ENCODE measurements at regions not wholly inside any gene's neighbourhood (a gene's known extent, or its start where the extent isn't known, plus 50 kb on each side); places are given as distances from the start of the nearest gene placed in this dataset.

DNA sequence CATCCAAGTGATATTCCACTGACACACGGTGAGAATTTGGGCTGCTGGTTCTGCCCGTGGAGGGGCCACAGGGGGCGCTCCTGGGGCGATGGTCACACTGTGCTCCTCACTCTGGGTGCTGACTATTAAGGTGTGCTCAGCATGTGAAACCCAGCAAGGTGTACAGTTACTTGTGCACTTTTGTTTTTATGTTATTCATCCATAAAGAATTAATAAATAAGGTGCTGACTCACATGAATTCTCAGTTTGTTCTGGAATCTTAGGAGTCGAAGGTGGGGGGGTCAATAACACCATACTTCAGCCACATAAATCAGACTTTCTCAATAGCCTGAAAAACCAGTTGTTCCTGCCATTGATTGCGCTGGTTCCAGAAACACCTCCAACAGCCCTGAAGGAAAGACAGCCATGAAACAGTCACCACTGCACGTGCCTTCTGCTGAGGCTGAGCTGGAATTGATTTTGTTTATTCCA lies 53.5 kb upstream of the SPATA12 start:
- ChIA-PET CTCF (interaction anchor here (0.6 to 7.0 kb wide), 12 partner anchors 9 to 214 kb away, joined by 3 to 74 read pairs (median 4); partner anchors contain the start of gene ARHGEF3), POLR2A (interaction anchor here (0.5 to 5.5 kb wide), 7 partner anchors 9 to 278 kb away, joined by 3 to 28 read pairs (median 13); partner anchors contain the start of genes APPL1 and SPATA12)
- Mint-ChIP-seq H3K9me3 (ENCODE audit: unreplicated experiment) (no peaks in the 10 kb centered on the region), H3K27me3 (ENCODE audit: insufficient read depth, unreplicated experiment) (no peaks in the 10 kb centered on the region), H3K36me3 (ENCODE audit: insufficient read depth, unreplicated experiment) (no peaks in the 10 kb centered on the region), H3K4me1 (ENCODE audit: insufficient read depth, unreplicated experiment) (peaks cover 19% of the 10 kb centered on the region), H3K27ac (ENCODE audit: low read depth, unreplicated experiment) (peak overlapping the region; percentile 88), H3K4me3 (ENCODE audit: unreplicated experiment) (peak overlapping the region; percentile 46)
- TF ChIP-seq, protein P1, sequence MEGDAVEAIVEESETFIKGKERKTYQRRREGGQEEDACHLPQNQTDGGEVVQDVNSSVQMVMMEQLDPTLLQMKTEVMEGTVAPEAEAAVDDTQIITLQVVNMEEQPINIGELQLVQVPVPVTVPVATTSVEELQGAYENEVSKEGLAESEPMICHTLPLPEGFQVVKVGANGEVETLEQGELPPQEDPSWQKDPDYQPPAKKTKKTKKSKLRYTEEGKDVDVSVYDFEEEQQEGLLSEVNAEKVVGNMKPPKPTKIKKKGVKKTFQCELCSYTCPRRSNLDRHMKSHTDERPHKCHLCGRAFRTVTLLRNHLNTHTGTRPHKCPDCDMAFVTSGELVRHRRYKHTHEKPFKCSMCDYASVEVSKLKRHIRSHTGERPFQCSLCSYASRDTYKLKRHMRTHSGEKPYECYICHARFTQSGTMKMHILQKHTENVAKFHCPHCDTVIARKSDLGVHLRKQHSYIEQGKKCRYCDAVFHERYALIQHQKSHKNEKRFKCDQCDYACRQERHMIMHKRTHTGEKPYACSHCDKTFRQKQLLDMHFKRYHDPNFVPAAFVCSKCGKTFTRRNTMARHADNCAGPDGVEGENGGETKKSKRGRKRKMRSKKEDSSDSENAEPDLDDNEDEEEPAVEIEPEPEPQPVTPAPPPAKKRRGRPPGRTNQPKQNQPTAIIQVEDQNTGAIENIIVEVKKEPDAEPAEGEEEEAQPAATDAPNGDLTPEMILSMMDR (IDR thresholded peaks at IDR 0.05; ENCODE audit: unreplicated experiment), result peak; percentile 57
- BruUV-seq (replicated peaks), result no TSS peak
- intact Hi-C loops (cut with micrococcal nuclease), result loop anchor here (2.0 to 5.0 kb wide), 3 partner anchors 54 to 220 kb away; partner anchors contain the start of genes APPL1, IL17RD and SPATA12
- peak; percentile 74 for DNase-seq (ENCODE audit: unreplicated experiment)

DNA sequence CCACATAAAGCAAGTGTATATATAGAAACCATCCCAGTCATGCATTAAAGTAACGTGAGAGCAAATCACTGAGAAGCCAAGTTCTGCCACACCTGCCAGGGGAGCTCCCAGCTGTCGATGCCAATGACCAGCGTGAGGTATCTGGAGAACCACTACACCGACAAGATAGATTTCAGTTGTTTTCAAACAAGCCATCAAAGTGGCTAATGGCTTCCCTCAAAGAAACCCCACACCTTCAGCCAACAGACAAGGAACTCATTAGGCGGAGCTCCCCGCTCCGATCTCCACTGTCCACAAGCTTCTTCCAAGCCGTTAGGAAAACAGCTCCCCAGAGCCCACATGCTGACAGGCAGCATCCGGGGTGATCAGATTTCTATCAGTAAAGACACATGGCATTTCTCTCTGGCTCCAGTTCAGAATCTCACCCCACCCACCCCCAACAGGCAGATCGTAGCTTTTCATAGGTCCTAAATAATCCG lies 54.2 kb upstream of the SPATA12 start:
- H3K27ac Mint-ChIP-seq (ENCODE audit: low read depth, unreplicated experiment), result peak overlapping the region; percentile 88
- TF ChIP-seq, protein P1 (IDR thresholded peaks at IDR 0.05; ENCODE audit: unreplicated experiment), result no peak
- no peak for DNase-seq (ENCODE audit: unreplicated experiment)
- intact Hi-C loops (cut with micrococcal nuclease), result loop anchor here (2.0 to 5.0 kb wide), 3 partner anchors 55 to 221 kb away; partner anchors contain the start of genes APPL1, IL17RD and SPATA12
- H3K4me3 Mint-ChIP-seq (ENCODE audit: unreplicated experiment), result no peak overlapping the region
- peaks cover 19% of the 10 kb centered on the region for H3K4me1 Mint-ChIP-seq (ENCODE audit: insufficient read depth, unreplicated experiment)
- no TSS peak for BruUV-seq (replicated peaks)
- no peaks in the 10 kb centered on the region for H3K36me3 Mint-ChIP-seq (ENCODE audit: insufficient read depth, unreplicated experiment)
- no peaks in the 10 kb centered on the region for H3K9me3 Mint-ChIP-seq (ENCODE audit: unreplicated experiment)
- no peaks in the 10 kb centered on the region for H3K27me3 Mint-ChIP-seq (ENCODE audit: insufficient read depth, unreplicated experiment)
- CTCF ChIA-PET, result interaction anchor here (0.6 to 7.0 kb wide), 20 partner anchors 10 to 564 kb away, joined by 3 to 74 read pairs (median 3); no protein-coding TSS in a partner anchor
- POLR2A ChIA-PET, result interaction anchor here (1.0 to 5.5 kb wide), 6 partner anchors 10 to 72 kb away, joined by 3 to 28 read pairs (median 10); partner anchors contain the start of gene SPATA12

DNA sequence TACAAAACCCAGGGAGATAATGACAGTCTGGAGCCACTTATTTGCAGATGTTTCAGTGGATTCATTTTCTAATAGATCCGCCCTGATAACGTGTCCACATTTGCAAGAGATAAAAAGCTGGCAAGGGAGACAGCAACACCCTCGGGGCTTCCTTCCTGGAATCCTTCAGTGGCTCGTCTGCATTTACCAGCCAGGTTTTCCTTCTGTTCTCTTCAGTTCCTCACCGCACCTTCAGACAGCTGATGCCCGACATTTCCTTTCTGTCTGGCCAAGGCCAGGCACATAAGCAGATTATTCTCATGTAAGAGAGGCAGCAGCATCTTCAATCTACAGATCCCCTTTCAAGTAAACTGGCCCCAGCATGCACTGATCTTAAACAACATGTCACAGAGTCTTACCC lies 56.2 kb upstream of the SPATA12 start:
- Mint-ChIP-seq H3K4me1 (ENCODE audit: insufficient read depth, unreplicated experiment) (peaks cover 19% of the 10 kb centered on the region), H3K4me3 (ENCODE audit: unreplicated experiment) (no peak overlapping the region), H3K36me3 (ENCODE audit: insufficient read depth, unreplicated experiment) (no peaks in the 10 kb centered on the region), H3K27me3 (ENCODE audit: insufficient read depth, unreplicated experiment) (no peaks in the 10 kb centered on the region), H3K27ac (ENCODE audit: low read depth, unreplicated experiment) (peak overlapping the region; percentile 16), H3K9me3 (ENCODE audit: unreplicated experiment) (no peaks in the 10 kb centered on the region)
- peak; percentile 46 for DNase-seq (ENCODE audit: unreplicated experiment)
- no TSS peak for BruUV-seq (replicated peaks)
- intact Hi-C loops (cut with micrococcal nuclease), result no loop called here
- POLR2A ChIA-PET, result interaction anchor here (0.6 to 5.5 kb wide), 7 partner anchors 10 to 592 kb away, joined by 3 to 28 read pairs (median 5); partner anchors contain the start of gene SPATA12
- TF ChIP-seq, protein P1 (IDR thresholded peaks at IDR 0.05; ENCODE audit: unreplicated experiment), result no peak
- CTCF ChIA-PET, result interaction anchor here (0.7 to 7.0 kb wide), 11 partner anchors 8 to 220 kb away, joined by 3 to 74 read pairs (median 3); no protein-coding TSS in a partner anchor

DNA sequence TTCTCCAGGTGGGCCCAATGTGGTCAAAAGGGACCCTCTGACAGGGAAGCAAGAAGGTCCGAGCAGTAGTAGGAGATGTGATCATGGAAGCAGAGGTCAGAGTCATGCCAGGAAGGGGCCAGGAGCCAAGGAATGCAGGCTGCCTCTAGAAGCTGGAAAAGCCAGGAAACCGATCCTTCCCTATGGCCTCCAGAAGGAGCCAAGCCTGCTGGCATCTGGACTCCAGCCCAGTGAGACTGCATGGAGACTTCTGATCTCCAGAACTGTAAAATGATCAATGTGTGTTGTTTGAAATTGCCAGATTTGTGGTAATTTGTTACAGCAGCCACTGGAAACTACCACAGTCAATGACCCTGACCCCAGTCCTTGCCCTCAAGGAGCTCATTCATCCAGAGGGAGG lies 56.8 kb upstream of the SPATA12 start:
- Mint-ChIP-seq H3K9me3 (ENCODE audit: unreplicated experiment) (no peaks in the 10 kb centered on the region), H3K27me3 (ENCODE audit: insufficient read depth, unreplicated experiment) (no peaks in the 10 kb centered on the region), H3K4me1 (ENCODE audit: insufficient read depth, unreplicated experiment) (peaks cover 19% of the 10 kb centered on the region), H3K4me3 (ENCODE audit: unreplicated experiment) (no peak overlapping the region), H3K36me3 (ENCODE audit: insufficient read depth, unreplicated experiment) (no peaks in the 10 kb centered on the region), H3K27ac (ENCODE audit: low read depth, unreplicated experiment) (peak overlapping the region; percentile 50)
- ChIA-PET POLR2A (interaction anchor here (0.8 to 5.5 kb wide), 5 partner anchors 11 to 593 kb away, joined by 3 to 28 read pairs (median 5); partner anchors contain the start of gene SPATA12), CTCF (interaction anchor here (0.7 to 7.0 kb wide), 8 partner anchors 8 to 97 kb away, joined by 3 to 74 read pairs (median 3); no protein-coding TSS in a partner anchor)
- DNase-seq (ENCODE audit: unreplicated experiment), result no peak
- intact Hi-C loops (cut with micrococcal nuclease), result no loop called here
- TF ChIP-seq, protein P1 (IDR thresholded peaks at IDR 0.05; ENCODE audit: unreplicated experiment), result no peak
- BruUV-seq (replicated peaks), result no TSS peak
